ENCODE measurements at regions not wholly inside any gene's neighbourhood (a gene's known extent, or its start where the extent isn't known, plus 50 kb on each side); places are given as distances from the start of the nearest gene placed in this dataset.

DNA sequence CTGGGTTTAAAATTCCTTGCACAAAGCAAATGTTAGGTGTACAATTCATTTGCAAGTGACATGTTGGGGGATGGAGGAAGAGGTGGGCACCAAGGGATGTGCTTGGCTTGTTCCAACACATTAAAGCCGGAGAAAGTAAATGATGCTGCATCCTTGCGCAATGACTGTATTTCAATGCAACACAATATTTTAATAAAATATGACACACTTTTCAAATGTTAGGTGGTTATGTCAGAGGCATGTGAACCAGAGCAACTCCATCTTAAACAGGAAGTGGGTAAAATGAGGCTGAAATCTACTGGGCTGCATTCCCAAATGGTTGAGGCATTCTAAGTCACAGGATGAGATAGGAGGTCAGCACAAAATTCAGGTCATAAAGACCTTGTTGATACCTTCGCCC is 53.6 kb upstream of the ARHGAP5 start:
- TF ChIP-seq, protein P1, sequence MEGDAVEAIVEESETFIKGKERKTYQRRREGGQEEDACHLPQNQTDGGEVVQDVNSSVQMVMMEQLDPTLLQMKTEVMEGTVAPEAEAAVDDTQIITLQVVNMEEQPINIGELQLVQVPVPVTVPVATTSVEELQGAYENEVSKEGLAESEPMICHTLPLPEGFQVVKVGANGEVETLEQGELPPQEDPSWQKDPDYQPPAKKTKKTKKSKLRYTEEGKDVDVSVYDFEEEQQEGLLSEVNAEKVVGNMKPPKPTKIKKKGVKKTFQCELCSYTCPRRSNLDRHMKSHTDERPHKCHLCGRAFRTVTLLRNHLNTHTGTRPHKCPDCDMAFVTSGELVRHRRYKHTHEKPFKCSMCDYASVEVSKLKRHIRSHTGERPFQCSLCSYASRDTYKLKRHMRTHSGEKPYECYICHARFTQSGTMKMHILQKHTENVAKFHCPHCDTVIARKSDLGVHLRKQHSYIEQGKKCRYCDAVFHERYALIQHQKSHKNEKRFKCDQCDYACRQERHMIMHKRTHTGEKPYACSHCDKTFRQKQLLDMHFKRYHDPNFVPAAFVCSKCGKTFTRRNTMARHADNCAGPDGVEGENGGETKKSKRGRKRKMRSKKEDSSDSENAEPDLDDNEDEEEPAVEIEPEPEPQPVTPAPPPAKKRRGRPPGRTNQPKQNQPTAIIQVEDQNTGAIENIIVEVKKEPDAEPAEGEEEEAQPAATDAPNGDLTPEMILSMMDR (tag by site-specific recombination; IDR thresholded peaks at IDR 0.05) = no peak
- TF ChIP-seq ZNF423 (tag by site-specific recombination; IDR thresholded peaks at IDR 0.05) (no peak), ZNF560 (tag by site-specific recombination; IDR thresholded peaks at IDR 0.05; ENCODE audit: borderline replicate concordance) (no peak), YY1 (tag by site-specific recombination; IDR thresholded peaks at IDR 0.05) (no peak), ZNF792 (tag by site-specific recombination; IDR thresholded peaks at IDR 0.05) (no peak), ZXDB (tag by site-specific recombination; IDR thresholded peaks at IDR 0.05) (no peak), ZNF501 (tag by site-specific recombination; IDR thresholded peaks at IDR 0.05) (no peak)
- TF ChIP-seq, protein P2, sequence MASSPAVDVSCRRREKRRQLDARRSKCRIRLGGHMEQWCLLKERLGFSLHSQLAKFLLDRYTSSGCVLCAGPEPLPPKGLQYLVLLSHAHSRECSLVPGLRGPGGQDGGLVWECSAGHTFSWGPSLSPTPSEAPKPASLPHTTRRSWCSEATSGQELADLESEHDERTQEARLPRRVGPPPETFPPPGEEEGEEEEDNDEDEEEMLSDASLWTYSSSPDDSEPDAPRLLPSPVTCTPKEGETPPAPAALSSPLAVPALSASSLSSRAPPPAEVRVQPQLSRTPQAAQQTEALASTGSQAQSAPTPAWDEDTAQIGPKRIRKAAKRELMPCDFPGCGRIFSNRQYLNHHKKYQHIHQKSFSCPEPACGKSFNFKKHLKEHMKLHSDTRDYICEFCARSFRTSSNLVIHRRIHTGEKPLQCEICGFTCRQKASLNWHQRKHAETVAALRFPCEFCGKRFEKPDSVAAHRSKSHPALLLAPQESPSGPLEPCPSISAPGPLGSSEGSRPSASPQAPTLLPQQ (tag by site-specific recombination; IDR thresholded peaks at IDR 0.05) = no peak

All from HEK293 (cell line).